Fibroblast of skin of abdomen (primary cell): ENCODE measurements at regions not wholly inside any gene's neighbourhood (a gene's known extent, or its start where the extent isn't known, plus 50 kb on each side); places are given as distances from the start of the nearest gene placed in this dataset.
"Not testable (repeated sequence)": the region's sequence is repeated elsewhere in the genome, so short reads cannot be mapped to it uniquely, and the experiment has no call there.

Experiments used
- DNase-seq: peaks from one replicate; pipeline ENCODE4 v3.0.0-alpha.2; 2013

DNA sequence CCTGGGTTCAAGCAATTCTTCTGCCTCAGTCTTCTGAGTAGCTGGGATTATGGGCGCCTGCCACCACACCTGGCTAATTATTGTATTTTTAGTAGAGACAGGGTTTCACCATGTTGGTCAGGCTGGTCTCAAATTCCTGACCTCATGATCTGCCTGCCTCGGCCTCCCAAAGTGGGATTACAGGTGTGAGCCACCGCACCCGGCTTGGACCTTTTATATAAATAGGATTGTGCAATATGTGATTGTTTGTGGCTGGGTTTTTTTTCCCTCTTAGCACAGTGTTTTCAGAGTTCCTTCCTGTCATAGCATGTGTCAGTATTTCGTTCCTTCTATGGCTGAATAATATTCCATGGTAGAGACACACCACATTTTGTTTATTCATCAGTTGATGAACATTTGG, 65.8 kb upstream of the VKORC1L1 start:
- DNase-seq, result not testable (repeated sequence)

DNA sequence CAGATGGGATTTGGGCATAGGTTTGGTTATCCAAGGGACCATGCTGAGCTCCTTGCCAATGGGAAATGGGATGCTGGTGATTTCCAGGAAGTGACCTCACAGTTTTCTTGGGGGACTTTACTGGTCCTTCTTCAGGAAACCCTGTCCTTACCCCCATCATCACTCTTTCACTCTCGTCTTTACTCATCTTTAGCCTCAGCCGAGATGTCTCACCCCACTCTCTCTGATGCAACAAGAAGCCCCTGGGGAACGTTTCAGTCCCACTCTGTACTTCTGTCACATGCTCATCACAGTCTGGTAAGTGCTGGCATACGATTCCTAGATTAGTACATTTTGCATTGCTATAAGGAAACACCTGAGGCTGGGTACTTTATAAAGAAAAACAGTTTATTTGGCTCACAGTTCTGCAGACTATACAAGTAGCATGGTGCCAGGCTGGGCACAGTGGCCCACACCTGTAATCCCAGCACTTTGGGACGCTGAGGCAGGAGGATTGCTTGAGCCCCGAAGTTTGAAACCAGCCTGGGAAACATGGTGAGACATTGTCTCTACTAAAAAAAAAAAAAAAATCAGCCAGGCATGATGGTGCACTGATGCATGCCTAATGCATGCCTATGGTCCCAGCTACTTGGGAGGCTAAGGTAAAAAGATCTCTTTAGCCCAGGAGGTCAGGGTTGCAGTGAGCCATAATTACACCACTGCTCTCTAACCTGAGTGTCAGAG, 63.5 kb upstream of the VKORC1L1 start:
- no peak for DNase-seq

- DNase-seq, result no peak
Observed at GRCh38 chr7:65809982-65810288, 62.9 kb upstream of the VKORC1L1 start.

- peak; percentile 21 for DNase-seq
Observed at GRCh38 chr7:65812281-65812680, 60.6 kb upstream of the VKORC1L1 start.

DNA sequence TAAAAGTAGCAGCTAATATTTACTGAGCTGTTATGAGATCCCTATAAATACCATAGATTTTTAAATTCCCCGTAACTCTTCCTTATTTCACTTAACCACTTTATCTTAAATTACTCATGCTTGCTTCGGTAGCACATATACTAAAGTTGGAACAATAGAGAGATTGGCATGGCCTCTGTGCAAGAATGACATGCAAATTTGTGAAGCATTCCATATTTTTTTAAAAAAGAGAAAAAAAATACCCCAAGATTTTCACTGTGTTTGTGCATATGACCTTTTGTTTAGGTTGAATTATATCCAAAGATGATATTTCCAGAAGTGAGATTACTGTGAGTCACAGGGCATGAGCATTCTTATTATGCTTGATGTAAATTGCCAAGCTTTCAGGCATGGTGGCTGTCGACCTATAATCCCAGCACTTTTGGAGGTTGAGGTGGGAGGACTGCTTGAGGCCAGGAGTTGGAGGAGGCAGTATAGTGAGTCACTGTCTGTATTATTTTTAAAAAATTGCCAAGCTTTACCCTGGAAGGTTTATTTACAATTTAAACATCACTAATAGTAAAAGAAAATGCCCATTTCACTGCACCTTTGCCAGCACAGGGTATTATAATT, 58.2 kb upstream of the VKORC1L1 start:
- not testable (repeated sequence) for DNase-seq

DNA sequence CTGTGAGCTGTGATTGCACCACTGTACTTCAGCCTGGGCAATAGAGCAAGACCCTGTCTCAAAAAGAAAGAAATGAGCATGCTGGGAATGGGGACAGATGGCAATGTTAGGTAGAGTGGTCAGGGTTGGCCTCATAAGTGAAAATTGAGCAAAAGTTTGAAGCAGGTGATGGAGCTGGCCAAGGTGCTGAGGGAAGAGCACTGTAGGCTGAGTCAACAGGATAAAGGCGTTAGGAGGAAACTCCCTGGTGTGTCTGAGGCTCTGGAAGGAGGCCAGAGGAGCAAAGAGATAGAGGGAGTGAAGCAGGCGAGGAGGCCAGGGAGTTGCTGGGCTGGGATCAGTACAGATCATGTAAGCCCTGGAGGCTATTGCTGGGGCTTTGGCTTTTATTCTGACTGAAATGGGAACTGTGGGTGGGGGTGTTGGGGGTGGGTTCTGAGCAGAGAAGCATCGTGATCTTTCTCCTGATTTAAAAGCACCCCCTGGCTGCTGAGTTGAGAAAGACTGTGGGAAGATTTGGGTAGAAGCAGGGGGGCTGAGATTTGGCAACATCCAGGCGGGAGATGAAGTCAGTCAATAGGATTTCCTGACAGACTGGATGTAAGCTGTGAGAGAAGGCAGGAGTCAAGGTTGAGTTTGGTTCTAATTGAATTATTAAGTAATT, 52.5 kb upstream of the VKORC1L1 start:
- DNase-seq, result no peak
